ENCODE measurements at regions not wholly inside any gene's neighbourhood (a gene's known extent, or its start where the extent isn't known, plus 50 kb on each side); places are given as distances from the start of the nearest gene placed in this dataset.
A peak's percentile ranks its signal among the peaks of the same experiment; 100 is the strongest.

- no peak for DNase-seq (ENCODE audit: extremely low spot score)
- CTCF ChIA-PET, result interaction anchor here (0.6 to 0.9 kb wide), 2 partner anchors 14 to 383 kb away, joined by 3 read pairs; no protein-coding TSS in a partner anchor
- POLR2A ChIA-PET, result no interaction called here
- TF ChIP-seq FOXM1 (IDR thresholded peaks at IDR 0.05; ENCODE audit: borderline replicate concordance) (no peak), SP1 (IDR thresholded peaks at IDR 0.05) (no peak), ELF4 (IDR thresholded peaks at IDR 0.05) (no peak), TARDBP (IDR thresholded peaks at IDR 0.05) (no peak), L3MBTL2 (conservative IDR thresholded peaks at IDR 0.05) (no peak), HDGF (IDR thresholded peaks at IDR 0.05; ENCODE audit: borderline replicate concordance) (no peak), NFRKB (IDR thresholded peaks at IDR 0.05) (no peak), ARNT (IDR thresholded peaks at IDR 0.05) (no peak), SUZ12 (IDR thresholded peaks at IDR 0.05) (no peak)
Measured at GRCh38 chr14:104460791-104461651, 118.5 kb upstream of the C14orf180 start.

DNA sequence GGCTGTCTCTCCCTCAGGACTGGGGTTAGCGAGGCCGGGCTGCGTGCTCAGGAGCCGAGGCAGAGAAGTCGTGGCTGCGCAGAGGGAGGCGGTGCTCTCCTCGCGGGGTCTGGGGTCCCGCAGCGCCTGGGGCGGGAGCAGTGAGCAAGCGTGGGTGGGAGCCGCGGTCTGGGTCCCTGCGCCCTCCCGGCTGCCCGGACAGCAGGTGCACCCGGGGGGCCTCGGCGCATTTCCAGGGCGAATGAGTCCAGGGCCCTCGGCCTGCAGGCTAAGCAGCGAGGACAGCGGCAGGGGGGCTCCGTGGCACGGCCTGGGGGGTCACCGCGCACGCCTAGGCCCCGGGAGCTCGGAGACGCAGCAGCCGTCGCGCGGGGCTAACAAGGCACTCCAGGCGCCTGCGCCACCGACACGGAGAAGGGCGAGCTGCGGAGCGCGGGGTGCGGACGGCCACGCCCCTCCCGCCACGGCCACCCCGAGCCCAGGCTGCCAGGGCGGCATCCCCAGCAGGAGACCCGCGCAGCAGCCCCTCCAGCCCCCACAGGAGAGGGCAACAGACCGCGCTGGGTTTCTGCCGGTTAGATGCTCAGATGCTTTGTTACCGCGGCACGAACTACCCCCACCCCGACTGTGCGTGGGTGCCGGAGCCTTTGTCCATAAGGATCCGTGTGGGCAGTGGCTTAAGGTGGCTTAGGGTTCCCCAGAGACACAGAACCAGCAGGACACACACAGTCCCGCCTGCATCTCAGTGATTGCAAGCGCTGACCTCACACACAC lies 117.7 kb upstream of the C14orf180 start:
- TF ChIP-seq, protein P1, sequence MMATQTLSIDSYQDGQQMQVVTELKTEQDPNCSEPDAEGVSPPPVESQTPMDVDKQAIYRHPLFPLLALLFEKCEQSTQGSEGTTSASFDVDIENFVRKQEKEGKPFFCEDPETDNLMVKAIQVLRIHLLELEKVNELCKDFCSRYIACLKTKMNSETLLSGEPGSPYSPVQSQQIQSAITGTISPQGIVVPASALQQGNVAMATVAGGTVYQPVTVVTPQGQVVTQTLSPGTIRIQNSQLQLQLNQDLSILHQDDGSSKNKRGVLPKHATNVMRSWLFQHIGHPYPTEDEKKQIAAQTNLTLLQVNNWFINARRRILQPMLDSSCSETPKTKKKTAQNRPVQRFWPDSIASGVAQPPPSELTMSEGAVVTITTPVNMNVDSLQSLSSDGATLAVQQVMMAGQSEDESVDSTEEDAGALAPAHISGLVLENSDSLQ (IDR thresholded peaks at IDR 0.05), result no peak
- TF ChIP-seq LEF1 (IDR thresholded peaks at IDR 0.05; ENCODE audit: borderline replicate concordance), result no peak
- no peak for TF ChIP-seq NFRKB (IDR thresholded peaks at IDR 0.05)
- no peak for TF ChIP-seq FOXA1 (IDR thresholded peaks at IDR 0.05)
- no peak for TF ChIP-seq HDGF (IDR thresholded peaks at IDR 0.05; ENCODE audit: borderline replicate concordance)
- TF ChIP-seq ARNT (IDR thresholded peaks at IDR 0.05), result no peak
- no peak for TF ChIP-seq SP1 (IDR thresholded peaks at IDR 0.05)
- no peak for TF ChIP-seq L3MBTL2 (conservative IDR thresholded peaks at IDR 0.05)
- no peak for TF ChIP-seq TARDBP (IDR thresholded peaks at IDR 0.05)
- no peak for TF ChIP-seq FOXM1 (IDR thresholded peaks at IDR 0.05; ENCODE audit: borderline replicate concordance)
- TF ChIP-seq ZNF384 (IDR thresholded peaks at IDR 0.05), result no peak
- TF ChIP-seq CTBP1 (IDR thresholded peaks at IDR 0.05; ENCODE audit: borderline replicate concordance), result no peak
- ChIA-PET POLR2A (no interaction called here), CTCF (interaction anchor here (0.6 kb wide), 1 partner anchor 102 kb away, joined by 3 read pairs; no protein-coding TSS in a partner anchor)
- peak; percentile 40 for DNase-seq (ENCODE audit: extremely low spot score)

DNA sequence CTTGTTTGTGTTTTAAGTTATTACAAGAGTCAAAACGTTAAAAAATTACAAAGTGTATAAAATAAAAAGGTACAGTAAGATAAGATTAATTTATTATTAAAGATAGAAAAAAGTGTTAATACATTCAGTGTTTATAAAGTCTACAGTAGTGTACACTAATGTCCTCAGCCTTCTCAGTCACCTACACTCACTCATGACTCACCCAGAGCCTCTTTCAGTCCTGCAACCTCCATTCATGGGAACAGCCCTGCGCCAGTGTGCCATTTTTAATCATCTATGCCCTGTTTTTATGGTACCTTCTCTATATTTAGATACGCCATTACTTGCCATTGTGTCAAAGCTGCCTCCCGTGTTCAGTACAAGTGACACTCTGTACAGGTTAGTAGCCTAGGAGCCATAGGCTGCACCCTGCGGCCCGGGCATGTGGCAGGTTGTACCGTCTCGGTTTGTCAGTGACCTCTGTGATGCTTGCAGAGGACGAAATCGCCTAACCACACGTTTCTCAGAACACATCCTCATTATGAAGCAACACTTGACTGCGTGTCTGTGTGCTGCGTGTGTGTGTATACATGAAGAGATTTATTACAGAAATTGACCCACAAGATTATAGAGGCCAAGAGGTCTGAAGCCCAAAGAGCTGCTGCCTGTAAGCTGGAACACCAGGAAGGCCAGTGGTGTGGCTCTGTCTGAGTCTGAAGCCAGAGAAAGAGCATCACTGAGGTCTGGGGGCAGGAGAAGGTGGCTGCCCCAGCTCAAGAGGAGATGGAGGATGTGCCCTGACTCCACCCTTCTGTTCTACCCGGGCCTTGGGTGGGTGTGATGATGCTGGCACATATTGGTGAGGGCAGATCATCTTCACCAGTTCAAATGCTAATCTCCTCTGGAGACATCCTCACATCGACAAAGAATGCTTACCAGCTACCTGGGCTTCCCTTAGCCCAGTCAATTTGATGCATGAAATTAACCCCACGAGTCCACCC lies 116.6 kb upstream of the C14orf180 start:
- POLR2A ChIA-PET, result no interaction called here
- TF ChIP-seq SUZ12 (IDR thresholded peaks at IDR 0.05) (no peak), BHLHE40 (IDR thresholded peaks at IDR 0.05; ENCODE audit: borderline replicate concordance) (no peak), NFRKB (IDR thresholded peaks at IDR 0.05) (no peak), HDGF (IDR thresholded peaks at IDR 0.05; ENCODE audit: borderline replicate concordance) (no peak), FOXA1 (IDR thresholded peaks at IDR 0.05) (no peak), L3MBTL2 (conservative IDR thresholded peaks at IDR 0.05) (no peak), ARNT (IDR thresholded peaks at IDR 0.05) (no peak), TARDBP (IDR thresholded peaks at IDR 0.05) (no peak), FOXM1 (IDR thresholded peaks at IDR 0.05; ENCODE audit: borderline replicate concordance) (no peak), LEF1 (IDR thresholded peaks at IDR 0.05; ENCODE audit: borderline replicate concordance) (no peak), ZNF384 (IDR thresholded peaks at IDR 0.05) (no peak), SP1 (IDR thresholded peaks at IDR 0.05) (no peak)
- TF ChIP-seq, protein P1 (IDR thresholded peaks at IDR 0.05), result no peak
- CTCF ChIA-PET, result interaction anchor here (0.6 kb wide), 1 partner anchor 101 kb away, joined by 3 read pairs; no protein-coding TSS in a partner anchor
- no peak for DNase-seq (ENCODE audit: extremely low spot score)

DNA sequence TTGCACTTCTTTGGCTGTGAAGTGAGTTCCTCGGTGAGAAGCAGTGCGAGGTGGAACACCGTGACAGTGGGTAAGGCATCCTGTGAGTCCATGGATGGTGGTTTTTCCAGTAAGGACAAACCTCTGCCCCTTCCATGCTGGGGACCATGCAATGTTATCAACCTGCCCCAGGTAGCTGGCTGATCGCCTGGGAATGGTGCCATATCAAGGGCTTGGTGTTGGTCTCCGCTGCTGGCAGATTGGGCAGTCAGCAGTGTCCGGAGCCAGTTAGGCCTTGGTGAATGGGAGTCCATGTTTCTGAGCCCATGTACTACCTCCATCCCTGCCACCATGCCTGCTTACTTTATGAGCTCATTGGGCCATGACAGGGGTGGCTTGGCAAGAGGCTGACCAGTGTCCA lies 114.7 kb upstream of the C14orf180 start:
- TF ChIP-seq TARDBP (IDR thresholded peaks at IDR 0.05), result no peak
- TF ChIP-seq HDGF (IDR thresholded peaks at IDR 0.05; ENCODE audit: borderline replicate concordance), result no peak
- no peak for TF ChIP-seq CTBP1 (IDR thresholded peaks at IDR 0.05; ENCODE audit: borderline replicate concordance)
- no peak for TF ChIP-seq SP1 (IDR thresholded peaks at IDR 0.05)
- TF ChIP-seq FOXK2 (IDR thresholded peaks at IDR 0.05), result no peak
- no peak for TF ChIP-seq SUZ12 (IDR thresholded peaks at IDR 0.05)
- TF ChIP-seq L3MBTL2 (conservative IDR thresholded peaks at IDR 0.05), result no peak
- TF ChIP-seq FOXA1 (IDR thresholded peaks at IDR 0.05), result no peak
- no peak for TF ChIP-seq FOXM1 (IDR thresholded peaks at IDR 0.05; ENCODE audit: borderline replicate concordance)
- TF ChIP-seq ARNT (IDR thresholded peaks at IDR 0.05), result no peak
- no peak for TF ChIP-seq LEF1 (IDR thresholded peaks at IDR 0.05; ENCODE audit: borderline replicate concordance)
- no peak for TF ChIP-seq BHLHE40 (IDR thresholded peaks at IDR 0.05; ENCODE audit: borderline replicate concordance)
- no peak for TF ChIP-seq NFRKB (IDR thresholded peaks at IDR 0.05)
- TF ChIP-seq, protein P1 (IDR thresholded peaks at IDR 0.05), result no peak
- no peak for TF ChIP-seq ELF4 (IDR thresholded peaks at IDR 0.05)
- TF ChIP-seq ZNF384 (IDR thresholded peaks at IDR 0.05), result no peak
- ChIA-PET POLR2A (interaction anchor here (0.5 kb wide), 1 partner anchor 19 kb away, joined by 3 read pairs; no protein-coding TSS in a partner anchor), CTCF (interaction anchor here (0.6 kb wide), 1 partner anchor 1725 kb away, joined by 5 read pairs; no protein-coding TSS in a partner anchor)
- no peak for DNase-seq (ENCODE audit: extremely low spot score)

Data from HEK293T (cell line).